GM12878 (cell line): ENCODE measurements at regions not wholly inside any gene's neighbourhood (a gene's known extent, or its start where the extent isn't known, plus 50 kb on each side); places are given as distances from the start of the nearest gene placed in this dataset.

Experiments
- ATAC-seq: fragments of 200-7000 bp; cut with Tn5 transposase; 3 replicates; pipeline ENCODE4 v1.9.1; 2020; ENCODE audit warnings: mild to moderate bottlenecking, moderate library complexity
- BruUV-seq: library from RNA; stranded (reverse); fragments of 400-500 nt; replicated peaks from 2 replicates; lab custom pipeline; 2021; lab: Mats Ljungman, UMichigan
- CTCF ChIA-PET: fragments of 300-600 bp; sonication (Branson Sonifier 250); formaldehyde crosslinking; extraction: SDS; loops from one replicate; lab custom pipeline; 2021; ENCODE audit warnings: inconsistent platforms; lab: Yijun Ruan, JAX
- POLR2A ChIA-PET: fragments of 350-600 bp; formaldehyde crosslinking; extraction: SDS; loops from one replicate; lab custom pipeline; 2021; ENCODE audit warnings: inconsistent platforms; lab: Charles Lee
- RAD21 ChIA-PET: fragments of 300-600 bp; sonication (Branson Sonifier 250); formaldehyde crosslinking; loops from one replicate; lab custom pipeline; 2023; ENCODE audit warnings: antibody characterized with exemption; ENCODE audit not compliant: unreplicated experiment; lab: Charles Lee
- SMC1A ChIA-PET: fragments of 300-600 bp; sonication (Branson Sonifier 250); formaldehyde crosslinking; loops from one replicate; lab custom pipeline; 2023; ENCODE audit not compliant: unreplicated experiment, uncharacterized antibody; lab: Charles Lee
- DNase-seq: peaks from one replicate; pipeline ENCODE4 v3.0.0-alpha.2; 2011; ENCODE audit warnings: low read depth, low spot score
- FAIRE-seq: peaks from 3 replicates; lab custom pipeline; 2011; peaks lifted over from hg19 to GRCh38; lab: Jason Lieb, UNC
- H2AFZ ChIP-seq: 2 replicates; pipeline ENCODE4 v1.6.0; 2011; ENCODE audit warnings: low read depth, low read length, control low read depth; ENCODE audit not compliant: control insufficient read depth
- H3K27ac ChIP-seq: 2 replicates; pipeline ENCODE4 v1.5.1; 2011; ENCODE audit warnings: control low read depth; ENCODE audit not compliant: control insufficient read depth, insufficient read depth
- H3K27me3 ChIP-seq, 2 experiments: replicated peaks in 1 of 2; 2 replicates each; pipeline versions ENCODE4 v1.6.0 to v1.6.1; 2011; ENCODE audit warnings: low read length in 1 of 2; ENCODE audit not compliant: control insufficient read depth in 2 of 2, insufficient read depth in 2 of 2
- H3K36me3 ChIP-seq, 2 experiments: 2 replicates each; pipeline ENCODE4 v1.5.1; 2011; ENCODE audit warnings: low read length in 1 of 2; ENCODE audit not compliant: control insufficient read depth in 2 of 2, insufficient read depth in 2 of 2
- H3K4me1 ChIP-seq: 2 replicates; pipeline ENCODE4 v1.6.1; 2011; ENCODE audit warnings: mild to moderate bottlenecking, low read length, moderate library complexity, mixed read lengths; ENCODE audit not compliant: control insufficient read depth, insufficient read depth
- H3K4me2 ChIP-seq: 2 replicates; pipeline ENCODE4 v1.6.0; 2011; ENCODE audit warnings: control low read depth; ENCODE audit not compliant: control insufficient read depth, insufficient read depth
- H3K4me3 ChIP-seq: fragments of 200-600 bp; sonication (generic); 2 replicates; pipeline ENCODE4 v1.5.1; 2016
- H3K79me2 ChIP-seq: 2 replicates; pipeline ENCODE4 v1.6.0; 2011; ENCODE audit warnings: low read length; ENCODE audit not compliant: control insufficient read depth, insufficient read depth
- H3K9ac ChIP-seq: 2 replicates; pipeline ENCODE4 v1.8.0; 2011; ENCODE audit warnings: low read length, control low read depth, mixed read lengths; ENCODE audit not compliant: control insufficient read depth, insufficient read depth
- H3K9me3 ChIP-seq: replicated peaks from 3 replicates; pipeline ENCODE4 v1.5.1; 2011; ENCODE audit warnings: mild to moderate bottlenecking, low read length; ENCODE audit not compliant: control insufficient read depth, insufficient read depth
- H4K20me1 ChIP-seq: 2 replicates; pipeline ENCODE4 v1.6.0; 2011; ENCODE audit not compliant: control insufficient read depth, insufficient read depth
- BCL11A ChIP-seq: IDR thresholded peaks from 2 replicates; pipeline ENCODE4 v1.6.1; 2011; ENCODE audit warnings: low read depth, low read length
- BRCA1 ChIP-seq: IDR thresholded peaks from 2 replicates; pipeline ENCODE4 v1.6.1; 2011; ENCODE audit warnings: low read depth, low read length, improper control_type of control experiment
- CEBPZ ChIP-seq: fragments of 150-350 bp; IDR thresholded peaks from 2 replicates; pipeline ENCODE4 v1.6.1; 2016; ENCODE audit warnings: low read depth, low read length
- CHD1 ChIP-seq: IDR thresholded peaks from 2 replicates; pipeline ENCODE4 v1.6.1; 2012; ENCODE audit warnings: low read depth, low read length, improper control_type of control experiment
- GABPA ChIP-seq: IDR thresholded peaks from 2 replicates; pipeline ENCODE4 v1.6.1; 2014; ENCODE audit warnings: antibody characterized with exemption, low read depth, mild to moderate bottlenecking, inconsistent platforms
- HCFC1 ChIP-seq: fragments of 150-350 bp; IDR thresholded peaks from 2 replicates; pipeline ENCODE4 v1.6.1; 2014; ENCODE audit warnings: low read length
- IKZF1 ChIP-seq: fragments of 450-650 bp; conservative IDR thresholded peaks from 2 replicates; pipeline ENCODE4 v1.6.1; 2017; ENCODE audit warnings: antibody characterized with exemption, mild to moderate bottlenecking
- IKZF2 ChIP-seq, 2 experiments: fragments of 450-650 bp; IDR thresholded peaks; 2 replicates each; pipeline ENCODE4 v1.6.1; 2017; ENCODE audit warnings: mild to moderate bottlenecking in 2 of 2, moderate library complexity in 2 of 2
- IRF5 ChIP-seq: fragments of 450-650 bp; IDR thresholded peaks from 2 replicates; pipeline ENCODE4 v1.6.1; 2017; ENCODE audit warnings: borderline replicate concordance
- KLF5 ChIP-seq: fragments of 450-650 bp; IDR thresholded peaks from 2 replicates; pipeline ENCODE4 v1.6.1; 2014; ENCODE audit warnings: mild to moderate bottlenecking; ENCODE audit not compliant: partially characterized antibody
- RFX5 ChIP-seq: IDR thresholded peaks from 2 replicates; pipeline ENCODE4 v1.6.1; 2011; ENCODE audit warnings: low read depth, low read length, improper control_type of control experiment
- SP1 ChIP-seq: IDR thresholded peaks from one replicate; pipeline ENCODE4 v1.6.1; 2011; ENCODE audit warnings: low read depth, low read length
- STAT3 ChIP-seq: IDR thresholded peaks from 2 replicates; pipeline ENCODE4 v1.6.1; 2011; ENCODE audit warnings: low read depth, low read length, improper control_type of control experiment
- USF1 ChIP-seq: IDR thresholded peaks from 2 replicates; pipeline ENCODE4 v1.6.1; 2011; ENCODE audit warnings: borderline replicate concordance, low read depth, mild to moderate bottlenecking, moderate library complexity, mixed read lengths, low read length; ENCODE audit not compliant: insufficient read depth; ENCODE audit errors: extremely low read length
- WRNIP1 ChIP-seq: IDR thresholded peaks from 2 replicates; pipeline ENCODE4 v1.6.1; 2011; ENCODE audit warnings: low read depth, low read length, improper control_type of control experiment, borderline replicate concordance
- ZNF24 ChIP-seq: fragments of 450-650 bp; IDR thresholded peaks from 2 replicates; pipeline ENCODE4 v1.6.1; 2017; ENCODE audit warnings: antibody characterized with exemption, mild to moderate bottlenecking
- ZNF622 ChIP-seq: fragments of 450-650 bp; IDR thresholded peaks from 2 replicates; pipeline ENCODE4 v1.6.1; 2017; ENCODE audit warnings: mild to moderate bottlenecking, inconsistent platforms
- WGBS: methylation state at CpG from one replicate; pipeline ENCODE4 v1.1.6; 2016; ENCODE audit warnings: low lambda C conversion rate; ENCODE audit not compliant: insufficient replicate concordance, insufficient coverage; ENCODE audit errors: missing lambda C conversion rate; 5-methylcytosine and 5-hydroxymethylcytosine counted together
- in situ Hi-C: fragments of 300-500 bp; cut with MboI; formaldehyde crosslinking; loops from 9 replicates; pipeline ENCODE4 v1.14.3; 2018; ENCODE audit warnings: mixed read lengths
- intact Hi-C: fragments of 100-400 bp; cut with micrococcal nuclease; formaldehyde crosslinking; loops from one replicate; pipeline ENCODE4 v1.14.2; 2022; ENCODE audit not compliant: unreplicated experiment

- ChIA-PET POLR2A (no interaction called here), SMC1A (interaction anchor here (0.8 kb wide), 1 partner anchor 12 kb away, joined by 3 read pairs; no protein-coding TSS in a partner anchor), CTCF (interaction anchor here (0.6 to 2.2 kb wide), 3 partner anchors 8 to 92 kb away, joined by 3 to 10 read pairs (median 6); no protein-coding TSS in a partner anchor), RAD21 (interaction anchor here (0.5 to 1.4 kb wide), 3 partner anchors 8 to 275 kb away, joined by 3 to 5 read pairs (median 3); no protein-coding TSS in a partner anchor)
- in situ Hi-C loops (no loop called here), intact Hi-C loops (no loop called here)
- Histone ChIP-seq H4K20me1 (no peaks in the 10 kb centered on the region), H3K27ac (no peak overlapping the region), H3K9me3 (no peaks in the 10 kb centered on the region), H3K4me2 (no peak overlapping the region), H3K4me3 (no peak overlapping the region), H2AFZ (no peak overlapping the region), H3K36me3 (no peaks in the 10 kb centered on the region; a peak in 1 of 4 replicates), H3K79me2 (no peaks in the 10 kb centered on the region), H3K27me3 (no peaks in the 10 kb centered on the region), H3K4me1 (no peaks in the 10 kb centered on the region), H3K9ac (no peak overlapping the region)
- 96% methylated on average over 3 of the region's 3 CpGs for WGBS
- no peak for ATAC-seq
- no TSS peak for BruUV-seq
- no peak for FAIRE-seq
- DNase-seq: no peak
- TF ChIP-seq HCFC1 (no peak), SP1 (no peak), BCL11A (no peak), ZNF24 (no peak), RFX5 (no peak), STAT3 (no peak), IKZF1 (no peak), WRNIP1 (no peak), IKZF2 (IDR thresholded peaks at IDR 0.05) (no peak), GABPA (no peak), BRCA1 (no peak), IRF5 (no peak), KLF5 (no peak), ZNF622 (no peak), CHD1 (no peak), USF1 (no peak), CEBPZ (no peak)
Measured at GRCh38 chr16:72511171-72511570, 339.2 kb upstream of the PMFBP1 start.
